IMR-90 (cell line): ENCODE measurements at regions not wholly inside any gene's neighbourhood (a gene's known extent, or its start where the extent isn't known, plus 50 kb on each side); places are given as distances from the start of the nearest gene placed in this dataset.

Experiments used
- ATAC-seq: fragments of 200-7000 bp; cut with Tn5 transposase; 2 replicates; pipeline ENCODE4 v1.9.1; 2020; ENCODE audit warnings: low read depth, mild to moderate bottlenecking, moderate library complexity
- BruUV-seq: library from RNA; stranded (reverse); fragments of 400-500 nt; replicated peaks from 2 replicates; lab custom pipeline; 2021; lab: Mats Ljungman, UMichigan
- CTCF ChIA-PET: fragments of 300-600 bp; formaldehyde crosslinking; extraction: SDS; loops from one replicate; lab custom pipeline; 2021; ENCODE audit warnings: antibody characterized with exemption; lab: Yijun Ruan, JAX
- POLR2A ChIA-PET: fragments of 300-600 bp; sonication (Branson Sonifier 250); formaldehyde crosslinking; loops from one replicate; lab custom pipeline; 2022; ENCODE audit warnings: antibody characterized with exemption; ENCODE audit not compliant: unreplicated experiment; lab: Charles Lee
- DNase-seq: peaks from one replicate; pipeline ENCODE4 v3.0.0; 2013
- H2AFZ ChIP-seq: replicated peaks from 2 replicates; pipeline ENCODE3; 2013; ENCODE audit warnings: low read length, mild to moderate bottlenecking; ENCODE audit not compliant: poor library complexity
- H2AK5ac ChIP-seq: 2 replicates; pipeline ENCODE4 v1.6.1; 2013; ENCODE audit warnings: low read depth, low read length, inconsistent platforms
- H2AK9ac ChIP-seq: replicated peaks from 2 replicates; pipeline ENCODE3; 2013; ENCODE audit warnings: mild to moderate bottlenecking, low read depth, low read length, moderate library complexity; ENCODE audit not compliant: poor library complexity
- H2BK120ac ChIP-seq: 2 replicates; pipeline ENCODE4 v1.6.1; 2013; ENCODE audit warnings: low read depth, low read length, inconsistent platforms
- H2BK15ac ChIP-seq: 3 replicates; pipeline ENCODE4 v1.6.1; 2013; ENCODE audit warnings: low read depth, low read length, inconsistent platforms
- H2BK20ac ChIP-seq: 2 replicates; pipeline ENCODE4 v1.6.1; 2013; ENCODE audit warnings: low read depth, mild to moderate bottlenecking, inconsistent platforms, low read length, moderate library complexity
- H2BK5ac ChIP-seq: 2 replicates; pipeline ENCODE4 v1.6.1; 2013; ENCODE audit warnings: mild to moderate bottlenecking, low read depth, low read length, inconsistent platforms; ENCODE audit not compliant: poor library complexity, severe bottlenecking
- H3K14ac ChIP-seq: replicated peaks from 2 replicates; pipeline ENCODE4 v1.6.1; 2013; ENCODE audit warnings: low read depth, low read length, inconsistent platforms
- H3K18ac ChIP-seq: 2 replicates; pipeline ENCODE4 v1.6.1; 2013; ENCODE audit warnings: low read depth, low read length, control low read depth
- H3K23ac ChIP-seq: 2 replicates; pipeline ENCODE4 v1.6.1; 2013; ENCODE audit warnings: low read depth, low read length, inconsistent platforms
- H3K27ac ChIP-seq: 2 replicates; pipeline ENCODE4 v1.5.1; 2013; ENCODE audit warnings: mild to moderate bottlenecking, control low read depth, low read length; ENCODE audit not compliant: insufficient read depth
- H3K27me3 ChIP-seq: 2 replicates; pipeline ENCODE4 v1.6.1; 2013; ENCODE audit warnings: low read length; ENCODE audit not compliant: control insufficient read depth, insufficient read depth
- H3K36me3 ChIP-seq: 2 replicates; pipeline ENCODE4 v1.6.1; 2013; ENCODE audit warnings: low read length, mixed read lengths; ENCODE audit not compliant: control insufficient read depth, insufficient read depth
- H3K4ac ChIP-seq: 2 replicates; pipeline ENCODE4 v1.6.1; 2013; ENCODE audit warnings: low read depth, low read length, inconsistent platforms
- H3K4me1 ChIP-seq: 2 replicates; pipeline ENCODE4 v1.6.1; 2013; ENCODE audit warnings: low read length, mixed read lengths; ENCODE audit not compliant: control insufficient read depth, insufficient read depth
- H3K4me2 ChIP-seq: 2 replicates; pipeline ENCODE4 v1.6.1; 2013; ENCODE audit warnings: low read depth, mild to moderate bottlenecking, control low read depth, low read length, moderate library complexity
- H3K4me3 ChIP-seq: 2 replicates; pipeline ENCODE4 v1.5.1; 2013; ENCODE audit warnings: low read depth, mild to moderate bottlenecking, control low read depth, low read length, moderate library complexity; ENCODE audit not compliant: insufficient read depth
- H3K56ac ChIP-seq: 2 replicates; pipeline ENCODE4 v1.6.1; 2013; ENCODE audit warnings: low read length, inconsistent platforms; ENCODE audit not compliant: insufficient read depth; ENCODE audit errors: extremely low read depth
- H3K79me1 ChIP-seq, 2 experiments: 2 replicates each; pipeline ENCODE4 v1.6.1; 2013; ENCODE audit warnings: low read length in 2 of 2, inconsistent platforms in 1 of 2, low read depth in 1 of 2
- H3K9ac ChIP-seq: 2 replicates; pipeline ENCODE4 v1.6.1; 2013; ENCODE audit warnings: low read depth, low read length, control low read depth
- H3K9me1 ChIP-seq: 2 replicates; pipeline ENCODE4 v1.6.1; 2013; ENCODE audit warnings: low read length, inconsistent platforms; ENCODE audit not compliant: insufficient read depth
- H3K9me3 ChIP-seq: 2 replicates; pipeline ENCODE4 v1.6.1; 2013; ENCODE audit warnings: low read length; ENCODE audit not compliant: control insufficient read depth, insufficient read depth
- H4K20me1 ChIP-seq: 2 replicates; pipeline ENCODE4 v1.6.1; 2013; ENCODE audit warnings: low read length, inconsistent platforms; ENCODE audit not compliant: insufficient read depth
- H4K5ac ChIP-seq: 2 replicates; pipeline ENCODE4 v1.6.1; 2013; ENCODE audit warnings: mild to moderate bottlenecking, low read depth, low read length, control low read depth
- H4K8ac ChIP-seq, 2 experiments: 2 replicates each; pipeline ENCODE4 v1.6.1; 2013; ENCODE audit warnings: low read depth in 2 of 2, low read length in 2 of 2, control low read depth in 1 of 2, inconsistent platforms in 1 of 2
- H4K91ac ChIP-seq: 2 replicates; pipeline ENCODE4 v1.6.1; 2013; ENCODE audit warnings: low read depth, low read length, inconsistent platforms; ENCODE audit not compliant: insufficient read depth
- BHLHE40 ChIP-seq: fragments of 150-350 bp; IDR thresholded peaks from 2 replicates; pipeline ENCODE4 v1.6.1; 2016; ENCODE audit warnings: mild to moderate bottlenecking, low read depth, low read length
- MAFK ChIP-seq: IDR thresholded peaks from 2 replicates; pipeline ENCODE4 v1.6.1; 2012; ENCODE audit warnings: low read depth, low read length, improper control_type of control experiment
- RFX5 ChIP-seq: IDR thresholded peaks from 2 replicates; pipeline ENCODE4 v1.8.0; 2012; ENCODE audit warnings: low read depth, mild to moderate bottlenecking, low read length, moderate library complexity
- dilution Hi-C: fragments of 300-500 bp; cut with HindIII; formaldehyde crosslinking; loops from one replicate; pipeline ENCODE4 v1.14.3; 2018; ENCODE audit warnings: low sequenced_read_pairs; ENCODE audit not compliant: unreplicated experiment
- in situ Hi-C: fragments of 300-500 bp; cut with MboI; formaldehyde crosslinking; loops from 3 replicates; pipeline ENCODE4 v1.14.3; 2019; ENCODE audit warnings: low sequenced_read_pairs, inconsistent platforms, mixed read lengths
- intact Hi-C: fragments of 100-400 bp; cut with micrococcal nuclease; formaldehyde crosslinking; loops from 2 replicates; pipeline ENCODE4 v1.10.0; 2022
- TF ChIP-seq, protein P1 (sequence below): conservative IDR thresholded peaks from 2 replicates; pipeline ENCODE4 v1.5.1; 2012; ENCODE audit warnings: mild to moderate bottlenecking, low read depth, low read length, improper control_type of control experiment

DNA sequence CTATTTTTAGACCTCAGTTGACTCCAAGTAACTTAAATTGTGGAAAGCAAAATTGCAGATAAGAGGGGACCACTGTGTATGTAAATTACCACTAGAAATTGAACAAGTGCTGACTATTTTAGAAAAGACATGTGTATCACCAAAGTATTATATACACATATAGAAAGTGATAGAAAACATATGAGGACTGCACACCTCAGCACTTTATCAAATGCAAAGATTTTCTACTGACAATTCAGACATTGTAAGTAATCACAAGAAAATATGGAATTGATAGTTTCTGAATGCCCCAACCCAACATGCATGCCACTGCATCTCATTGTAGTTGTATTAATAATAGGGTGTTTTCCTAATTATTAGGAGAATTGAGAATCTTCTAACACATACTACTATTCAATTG is 536.5 kb downstream of the CDH11 start:
- no peak overlapping the region for H3K4ac ChIP-seq
- no peak overlapping the region for H3K23ac ChIP-seq
- no peak overlapping the region for H4K91ac ChIP-seq
- H3K4me3 ChIP-seq: no peak overlapping the region
- ATAC-seq (no peak), DNase-seq (no peak)
- peaks cover 2% of the 10 kb centered on the region; the same call in 1 of the 2 replicates for H3K4me1 ChIP-seq
- no peak overlapping the region for H2BK120ac ChIP-seq
- dilution Hi-C loops (no loop called here), in situ Hi-C loops (no loop called here), intact Hi-C loops (no loop called here)
- no peak overlapping the region for H2BK5ac ChIP-seq
- H2AK9ac ChIP-seq: no peak overlapping the region
- H4K20me1 ChIP-seq: no peaks in the 10 kb centered on the region
- no peaks in the 10 kb centered on the region for H3K27me3 ChIP-seq
- no peak overlapping the region for H2BK15ac ChIP-seq
- H3K9me1 ChIP-seq: no peaks in the 10 kb centered on the region
- H2AFZ ChIP-seq: no peak overlapping the region
- H3K18ac ChIP-seq: no peak overlapping the region
- no peak overlapping the region for H3K9ac ChIP-seq
- BruUV-seq: no TSS peak
- no peak overlapping the region for H3K56ac ChIP-seq
- TF ChIP-seq BHLHE40 (no peak), MAFK (peak; percentile 60), RFX5 (no peak)
- TF ChIP-seq, protein P1, sequence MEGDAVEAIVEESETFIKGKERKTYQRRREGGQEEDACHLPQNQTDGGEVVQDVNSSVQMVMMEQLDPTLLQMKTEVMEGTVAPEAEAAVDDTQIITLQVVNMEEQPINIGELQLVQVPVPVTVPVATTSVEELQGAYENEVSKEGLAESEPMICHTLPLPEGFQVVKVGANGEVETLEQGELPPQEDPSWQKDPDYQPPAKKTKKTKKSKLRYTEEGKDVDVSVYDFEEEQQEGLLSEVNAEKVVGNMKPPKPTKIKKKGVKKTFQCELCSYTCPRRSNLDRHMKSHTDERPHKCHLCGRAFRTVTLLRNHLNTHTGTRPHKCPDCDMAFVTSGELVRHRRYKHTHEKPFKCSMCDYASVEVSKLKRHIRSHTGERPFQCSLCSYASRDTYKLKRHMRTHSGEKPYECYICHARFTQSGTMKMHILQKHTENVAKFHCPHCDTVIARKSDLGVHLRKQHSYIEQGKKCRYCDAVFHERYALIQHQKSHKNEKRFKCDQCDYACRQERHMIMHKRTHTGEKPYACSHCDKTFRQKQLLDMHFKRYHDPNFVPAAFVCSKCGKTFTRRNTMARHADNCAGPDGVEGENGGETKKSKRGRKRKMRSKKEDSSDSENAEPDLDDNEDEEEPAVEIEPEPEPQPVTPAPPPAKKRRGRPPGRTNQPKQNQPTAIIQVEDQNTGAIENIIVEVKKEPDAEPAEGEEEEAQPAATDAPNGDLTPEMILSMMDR: no peak
- H4K5ac ChIP-seq: no peak overlapping the region
- no peak overlapping the region for H3K27ac ChIP-seq
- no peak overlapping the region for H2BK20ac ChIP-seq
- H3K36me3 ChIP-seq: no peaks in the 10 kb centered on the region
- H3K9me3 ChIP-seq: no peaks in the 10 kb centered on the region
- no peak overlapping the region for H2AK5ac ChIP-seq
- H3K14ac ChIP-seq: no peak overlapping the region
- no peak overlapping the region for H3K4me2 ChIP-seq
- H4K8ac ChIP-seq: no peak overlapping the region
- ChIA-PET POLR2A (no interaction called here), CTCF (no interaction called here)
- no peaks in the 10 kb centered on the region for H3K79me1 ChIP-seq
